ENCODE measurements at regions not wholly inside any gene's neighbourhood (a gene's known extent, or its start where the extent isn't known, plus 50 kb on each side); places are given as distances from the start of the nearest gene placed in this dataset.

DNA sequence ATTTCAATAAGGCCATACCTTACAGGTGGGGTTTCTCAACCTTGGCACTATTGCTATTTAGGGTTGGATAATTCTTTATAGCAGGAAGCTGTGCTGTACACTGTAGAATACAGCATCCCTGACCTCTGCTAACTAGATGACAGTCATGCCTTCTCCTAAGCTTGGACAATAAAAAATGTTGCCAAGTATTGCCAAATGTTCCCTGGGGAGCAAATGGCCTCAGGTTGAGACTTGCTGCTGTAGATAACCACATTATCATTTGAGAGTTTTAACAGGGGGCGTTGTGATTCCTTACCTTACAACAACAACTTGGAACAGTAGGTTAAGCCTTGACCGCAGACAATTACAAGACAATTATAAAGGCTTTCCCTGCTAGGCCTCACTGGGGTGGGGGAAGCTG, 1073.6 kb upstream of the TMEM132C start:
- TF ChIP-seq, protein P1, sequence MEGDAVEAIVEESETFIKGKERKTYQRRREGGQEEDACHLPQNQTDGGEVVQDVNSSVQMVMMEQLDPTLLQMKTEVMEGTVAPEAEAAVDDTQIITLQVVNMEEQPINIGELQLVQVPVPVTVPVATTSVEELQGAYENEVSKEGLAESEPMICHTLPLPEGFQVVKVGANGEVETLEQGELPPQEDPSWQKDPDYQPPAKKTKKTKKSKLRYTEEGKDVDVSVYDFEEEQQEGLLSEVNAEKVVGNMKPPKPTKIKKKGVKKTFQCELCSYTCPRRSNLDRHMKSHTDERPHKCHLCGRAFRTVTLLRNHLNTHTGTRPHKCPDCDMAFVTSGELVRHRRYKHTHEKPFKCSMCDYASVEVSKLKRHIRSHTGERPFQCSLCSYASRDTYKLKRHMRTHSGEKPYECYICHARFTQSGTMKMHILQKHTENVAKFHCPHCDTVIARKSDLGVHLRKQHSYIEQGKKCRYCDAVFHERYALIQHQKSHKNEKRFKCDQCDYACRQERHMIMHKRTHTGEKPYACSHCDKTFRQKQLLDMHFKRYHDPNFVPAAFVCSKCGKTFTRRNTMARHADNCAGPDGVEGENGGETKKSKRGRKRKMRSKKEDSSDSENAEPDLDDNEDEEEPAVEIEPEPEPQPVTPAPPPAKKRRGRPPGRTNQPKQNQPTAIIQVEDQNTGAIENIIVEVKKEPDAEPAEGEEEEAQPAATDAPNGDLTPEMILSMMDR (conservative IDR thresholded peaks at IDR 0.05): no peak
- no peak for TF ChIP-seq ZFX (IDR thresholded peaks at IDR 0.05)
